ENCODE measurements at regions not wholly inside any gene's neighbourhood (a gene's known extent, or its start where the extent isn't known, plus 50 kb on each side); places are given as distances from the start of the nearest gene placed in this dataset.

DNA sequence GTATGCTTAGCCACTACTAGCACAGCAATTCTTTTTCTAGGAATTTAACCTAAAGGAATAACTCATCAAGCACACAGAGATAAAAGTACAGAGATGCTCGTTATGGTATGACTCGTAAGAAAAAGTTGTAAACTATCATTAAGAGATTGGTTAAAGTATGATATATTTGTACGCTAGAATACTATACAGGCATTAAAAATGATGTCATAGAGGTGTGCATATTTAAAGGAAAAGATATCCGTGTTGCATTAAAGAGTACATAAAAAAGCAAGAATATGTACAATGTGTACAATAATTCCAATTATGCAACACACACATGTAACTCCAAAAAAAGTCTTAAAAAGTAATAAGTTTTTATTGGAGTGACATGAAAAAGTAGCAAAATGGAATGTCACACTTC is 54.5 kb upstream of the PALM2AKAP2 start:
- Histone ChIP-seq H3K9me3 (ENCODE audit: insufficient read depth in 2 of 2, low read depth in 1 of 2, low read length in 1 of 2) (no peaks in the 10 kb centered on the region), H3K18ac (ENCODE audit: extremely low read depth, low read length) (no peak overlapping the region), H3K79me2 (ENCODE audit: control insufficient read depth in 1 of 2, insufficient read depth in 2 of 2, low read length in 2 of 2) (no peaks in the 10 kb centered on the region), H3K79me1 (ENCODE audit: low read depth, low read length) (no peaks in the 10 kb centered on the region), H3K27me3 (replicated peaks in 1 of 4; ENCODE audit: control insufficient read depth in 3 of 4, extremely low read depth in 1 of 4, insufficient read depth in 3 of 4, low read length in 3 of 4) (no peaks in the 10 kb centered on the region), H3K56ac (replicated peaks; ENCODE audit: insufficient read length, low read depth, low read length) (no peak overlapping the region), H3K36me3 (ENCODE audit: control insufficient read depth in 2 of 4, insufficient read depth in 4 of 4, low read length in 3 of 4) (no peaks in the 10 kb centered on the region), H4K20me1 (replicated peaks in 1 of 2; ENCODE audit: control insufficient read depth in 1 of 2, insufficient read depth in 2 of 2, low read length in 2 of 2) (no peaks in the 10 kb centered on the region), H3K4ac (replicated peaks; ENCODE audit: insufficient read length, low read depth, low read length) (no peak overlapping the region), H2BK20ac (ENCODE audit: low read length) (no peak overlapping the region), H3K9ac (replicated peaks in 1 of 4; ENCODE audit: extremely low read depth in 1 of 4, low read depth in 3 of 4, low read length in 3 of 4) (no peak overlapping the region), H3K23me2 (ENCODE audit: low read depth, low read length) (no peaks in the 10 kb centered on the region), H2BK15ac (ENCODE audit: low read length) (no peak overlapping the region), H3K4me1 (replicated peaks in 1 of 4; ENCODE audit: control insufficient read depth in 3 of 4, insufficient read depth in 4 of 4, low read length in 3 of 4) (no peaks in the 10 kb centered on the region), H2BK120ac (replicated peaks; ENCODE audit: low read depth, low read length) (no peak overlapping the region), H2AK5ac (ENCODE audit: low read depth, low read length) (no peak overlapping the region), H4K91ac (replicated peaks; ENCODE audit: insufficient read length, low read length) (no peak overlapping the region), H3K27ac (ENCODE audit: low read depth, low read length) (no peak overlapping the region), H3K4me3 (ENCODE audit: extremely low read depth in 1 of 4, insufficient read depth in 2 of 4, low read depth in 3 of 4, low read length in 4 of 4) (no peak overlapping the region), H2AFZ (ENCODE audit: low read length) (no peak overlapping the region), H2BK12ac (ENCODE audit: low read depth, low read length) (no peak overlapping the region), H3K23ac (ENCODE audit: insufficient read length) (no peak overlapping the region), H4K5ac (ENCODE audit: insufficient read length, low read depth, low read length) (no peak overlapping the region), H3K4me2 (ENCODE audit: insufficient read depth in 1 of 2, low read depth in 2 of 2, low read length in 2 of 2) (no peak overlapping the region), H3K14ac (ENCODE audit: insufficient read length) (no peak overlapping the region), H4K8ac (ENCODE audit: extremely low read depth, insufficient read depth, low read length) (no peak overlapping the region), H2BK5ac (ENCODE audit: low read depth, low read length) (no peak overlapping the region)
- FAIRE-seq (no peak), DNase-seq (ENCODE audit: low read depth in 1 of 2, low spot score in 2 of 2) (no peak)
- ChIA-PET POLR2A (ENCODE audit: partially characterized antibody) (no interaction called here), CTCF (ENCODE audit: partially characterized antibody) (interaction anchor here (1.0 to 1.5 kb wide), 3 partner anchors 40 to 92 kb away, joined by 3 to 4 read pairs (median 3); no protein-coding TSS in a partner anchor)
- TF ChIP-seq BRCA1 (IDR thresholded peaks at IDR 0.05; ENCODE audit: low read depth, low read length) (no peak), SUZ12 (IDR thresholded peaks at IDR 0.05; ENCODE audit: low read length) (no peak), CHD1 (IDR thresholded peaks at IDR 0.05; ENCODE audit: low read depth, low read length) (no peak), NANOG (IDR thresholded peaks at IDR 0.05; ENCODE audit: insufficient read depth, low read depth, low read length, poor library complexity, severe bottlenecking) (no peak), ZNF274 (IDR thresholded peaks at IDR 0.05; ENCODE audit: borderline replicate concordance, extremely low read depth, low read length) (no peak), SAP30 (IDR thresholded peaks at IDR 0.05; ENCODE audit: insufficient read depth, insufficient replicate concordance, low read length) (no peak), ATF3 (IDR thresholded peaks at IDR 0.05; ENCODE audit: insufficient read depth, low read depth, low read length) (no peak)
- WGBS, 2 experiments (ENCODE audit: extremely low coverage in 1 of 2, insufficient coverage in 1 of 2, insufficient read length in 1 of 2, insufficient replicate concordance in 2 of 2, low coverage in 1 of 2, low lambda C conversion rate in 2 of 2, missing lambda C conversion rate in 1 of 2), result 92% methylated on average over 4 of the region's 4 CpGs; no CpG with 5 or more reads in 1 of the 2 experiments
